Loucy (cell line): ENCODE measurements at regions not wholly inside any gene's neighbourhood (a gene's known extent, or its start where the extent isn't known, plus 50 kb on each side); places are given as distances from the start of the nearest gene placed in this dataset.

Experiments
- H2AFZ ChIP-seq: fragments of 200-600 bp; sonication (generic); 2 replicates; pipeline ENCODE4 v1.6.0; 2016; ENCODE audit warnings: antibody characterized with exemption, mild to moderate bottlenecking, low read length, moderate library complexity
- H3F3A ChIP-seq: fragments of 200-600 bp; 2 replicates; pipeline ENCODE4 v1.6.0; 2016; ENCODE audit warnings: antibody characterized with exemption, low read depth, mild to moderate bottlenecking
- H3K27me3 ChIP-seq: fragments of 200-600 bp; sonication (generic); 2 replicates; pipeline ENCODE4 v1.6.1; 2014; ENCODE audit warnings: low read length, mild to moderate bottlenecking; ENCODE audit not compliant: insufficient read depth, poor library complexity, severe bottlenecking
- H3K36me3 ChIP-seq: fragments of 200-600 bp; sonication (generic); 2 replicates; pipeline ENCODE4 v1.6.1; 2016; ENCODE audit warnings: low read length; ENCODE audit not compliant: insufficient read depth
- H3K4me1 ChIP-seq: fragments of 200-600 bp; sonication (generic); 2 replicates; pipeline ENCODE4 v1.5.1; 2014; ENCODE audit warnings: low read length, mild to moderate bottlenecking; ENCODE audit not compliant: insufficient read depth, poor library complexity, severe bottlenecking
- H3K4me2 ChIP-seq: fragments of 200-600 bp; sonication (generic); 2 replicates; pipeline ENCODE4 v1.6.0; 2014; ENCODE audit warnings: antibody characterized with exemption, low read length, low read depth, mild to moderate bottlenecking; ENCODE audit not compliant: poor library complexity, severe bottlenecking
- H3K4me3 ChIP-seq: fragments of 200-600 bp; sonication (generic); 2 replicates; pipeline ENCODE4 v1.5.1; 2014; ENCODE audit warnings: low read length, mild to moderate bottlenecking, mixed read lengths; ENCODE audit not compliant: poor library complexity, severe bottlenecking
- H3K79me2 ChIP-seq: fragments of 200-600 bp; sonication (generic); 2 replicates; pipeline ENCODE4 v1.6.1; 2014; ENCODE audit warnings: low read length; ENCODE audit not compliant: insufficient read depth
- H3K9ac ChIP-seq: fragments of 200-600 bp; sonication (generic); 2 replicates; pipeline ENCODE4 v1.6.0; 2014; ENCODE audit warnings: mild to moderate bottlenecking, low read depth, low read length, moderate library complexity; ENCODE audit not compliant: poor library complexity, severe bottlenecking
- H3K9me2 ChIP-seq: fragments of 200-600 bp; sonication (generic); replicated peaks from 2 replicates; pipeline ENCODE4 v1.6.1; 2016; ENCODE audit warnings: low read depth, low read length, mixed read lengths
- H3K9me3 ChIP-seq: fragments of 200-600 bp; sonication (generic); 2 replicates; pipeline ENCODE4 v1.6.1; 2014; ENCODE audit warnings: mild to moderate bottlenecking, antibody characterized with exemption, low read length, low read depth; ENCODE audit not compliant: insufficient read depth
- H4K20me1 ChIP-seq: fragments of 200-600 bp; sonication (generic); 2 replicates; pipeline ENCODE4 v1.6.0; 2014; ENCODE audit warnings: antibody characterized with exemption, low read length, mild to moderate bottlenecking; ENCODE audit not compliant: insufficient read depth, poor library complexity, severe bottlenecking
- CTCF ChIP-seq: fragments of 200-600 bp; sonication (generic); conservative IDR thresholded peaks from 2 replicates; pipeline ENCODE4 v1.5.1; 2014; ENCODE audit warnings: mild to moderate bottlenecking, antibody characterized with exemption, low read length
- EZH2phosphoT487 ChIP-seq: fragments of 200-600 bp; IDR thresholded peaks from 2 replicates; pipeline ENCODE4 v1.6.1; 2018; ENCODE audit warnings: antibody characterized with exemption, mild to moderate bottlenecking, moderate library complexity, borderline replicate concordance

- no peak overlapping the region for H2AFZ ChIP-seq
- no peak overlapping the region for H3K4me2 ChIP-seq
- H3K9ac ChIP-seq: no peak overlapping the region
- H3K9me3 ChIP-seq: no peaks in the 10 kb centered on the region
- H3K4me3 ChIP-seq: no peak overlapping the region
- H3K36me3 ChIP-seq: no peaks in the 10 kb centered on the region
- no peaks in the 10 kb centered on the region for H3K4me1 ChIP-seq
- no peaks in the 10 kb centered on the region for H3K9me2 ChIP-seq
- TF ChIP-seq EZH2phosphoT487 (no peak), CTCF (no peak)
- H3F3A ChIP-seq: no peaks in the 10 kb centered on the region
- no peaks in the 10 kb centered on the region for H4K20me1 ChIP-seq
- no peaks in the 10 kb centered on the region for H3K79me2 ChIP-seq
- H3K27me3 ChIP-seq: no peaks in the 10 kb centered on the region
Measured at GRCh38 chr2:53436882-53437281, 330.7 kb upstream of the CHAC2 start.

- Histone ChIP-seq H3K27me3 (no peaks in the 10 kb centered on the region), H3K9me2 (no peaks in the 10 kb centered on the region), H4K20me1 (no peaks in the 10 kb centered on the region), H3K4me1 (no peaks in the 10 kb centered on the region), H3K36me3 (no peaks in the 10 kb centered on the region), H3K9me3 (no peaks in the 10 kb centered on the region), H3K79me2 (no peaks in the 10 kb centered on the region), H3F3A (no peaks in the 10 kb centered on the region), H2AFZ (no peak overlapping the region), H3K9ac (no peak overlapping the region), H3K4me2 (no peak overlapping the region), H3K4me3 (no peak overlapping the region)
- TF ChIP-seq CTCF: no peak
- no peak for TF ChIP-seq EZH2phosphoT487
Measured at GRCh38 chr2:53435610-53436009, 332.0 kb upstream of the CHAC2 start.

- Histone ChIP-seq H3K9ac (no peak overlapping the region), H3F3A (no peaks in the 10 kb centered on the region), H3K4me2 (no peak overlapping the region), H3K4me1 (no peaks in the 10 kb centered on the region), H3K36me3 (no peaks in the 10 kb centered on the region), H3K79me2 (no peaks in the 10 kb centered on the region), H4K20me1 (no peaks in the 10 kb centered on the region), H3K9me3 (no peaks in the 10 kb centered on the region), H3K9me2 (no peaks in the 10 kb centered on the region), H3K4me3 (no peak overlapping the region), H2AFZ (no peak overlapping the region), H3K27me3 (no peaks in the 10 kb centered on the region)
- TF ChIP-seq EZH2phosphoT487 (no peak), CTCF (no peak)
Measured at GRCh38 chr2:53434466-53434865, 333.1 kb upstream of the CHAC2 start.
